Mesodermal cell (in vitro differentiated cells): ENCODE measurements at regions not wholly inside any gene's neighbourhood (a gene's known extent, or its start where the extent isn't known, plus 50 kb on each side); places are given as distances from the start of the nearest gene placed in this dataset.
"Not testable (repeated sequence)": the region's sequence is repeated elsewhere in the genome, so short reads cannot be mapped to it uniquely, and the experiment has no call there.

ENCODE experiments used
- H3K27ac ChIP-seq: 2 replicates; pipeline ENCODE4 v1.7.0; 2013; ENCODE audit warnings: mild to moderate bottlenecking, low read depth, low read length, moderate library complexity; ENCODE audit not compliant: severe bottlenecking
- H3K36me3 ChIP-seq: 2 replicates; pipeline ENCODE4 v1.7.1; 2013; ENCODE audit warnings: mild to moderate bottlenecking, low read length, moderate library complexity; ENCODE audit not compliant: control insufficient read depth, insufficient read depth
- H3K4me1 ChIP-seq: one replicate; pipeline ENCODE4 v1.7.1; 2013; ENCODE audit warnings: mild to moderate bottlenecking, low read length; ENCODE audit not compliant: insufficient read depth, control insufficient read depth, poor library complexity, severe bottlenecking
- H3K4me3 ChIP-seq: 2 replicates; pipeline ENCODE4 v1.7.0; 2013; ENCODE audit warnings: low read length, control low read depth, mild to moderate bottlenecking; ENCODE audit not compliant: insufficient read depth, poor library complexity, severe bottlenecking; ENCODE audit errors: extremely low read depth
- H3K9me3 ChIP-seq: 2 replicates; pipeline ENCODE4 v1.7.1; 2013; ENCODE audit warnings: mild to moderate bottlenecking, low read length, moderate library complexity; ENCODE audit not compliant: control insufficient read depth
- WGBS, 2 experiments: methylation state at CpG; one replicate each; pipeline ENCODE4 v1.1.5; 2013; ENCODE audit warnings: missing lambda C conversion rate in 2 of 2; ENCODE audit not compliant: insufficient coverage in 2 of 2; 5-methylcytosine and 5-hydroxymethylcytosine counted together

DNA sequence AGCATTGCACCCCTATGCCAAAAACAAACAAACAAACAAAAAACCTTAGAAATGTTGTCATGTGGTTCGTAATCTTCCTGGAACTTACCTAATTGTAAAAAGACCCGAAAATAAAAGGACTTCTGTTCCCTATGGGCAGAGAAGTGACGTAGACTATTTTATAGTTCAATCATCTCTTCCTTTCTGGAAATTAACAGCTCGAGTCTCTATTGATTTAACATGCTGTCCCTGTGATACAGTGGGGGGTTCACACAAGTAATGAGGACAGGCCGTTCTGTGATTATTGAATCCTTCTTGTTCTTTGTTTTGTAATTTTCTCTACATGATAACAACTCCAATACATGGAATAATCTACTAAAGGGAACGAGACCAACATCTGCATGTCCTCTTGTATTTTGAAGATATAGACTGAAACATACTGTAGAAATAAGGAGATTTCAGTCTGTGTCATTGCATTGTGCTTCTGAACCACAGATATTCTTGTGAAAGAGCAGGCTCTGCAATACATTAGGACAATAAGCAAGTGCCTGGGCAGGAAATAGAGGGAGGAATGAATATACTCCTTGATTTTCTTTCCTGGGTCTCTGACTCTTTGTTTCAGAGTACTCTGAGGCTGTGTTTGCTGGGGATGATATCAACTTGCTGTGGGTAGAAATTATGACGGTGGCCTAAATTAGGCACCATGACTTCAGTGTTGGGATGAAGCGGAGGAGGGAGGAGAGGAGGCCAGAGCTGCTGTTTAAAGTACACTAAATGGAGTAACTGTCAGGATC, 65.7 kb upstream of the PPM1B start:
- Histone ChIP-seq H3K4me1 (peaks cover 6% of the 10 kb centered on the region), H3K4me3 (no peak overlapping the region), H3K27ac (no peak overlapping the region), H3K36me3 (no peaks in the 10 kb centered on the region), H3K9me3 (no peaks in the 10 kb centered on the region)
- WGBS, 2 experiments, result 80 to 100% methylated on average over 2 to 3 of the region's 8 CpGs

DNA sequence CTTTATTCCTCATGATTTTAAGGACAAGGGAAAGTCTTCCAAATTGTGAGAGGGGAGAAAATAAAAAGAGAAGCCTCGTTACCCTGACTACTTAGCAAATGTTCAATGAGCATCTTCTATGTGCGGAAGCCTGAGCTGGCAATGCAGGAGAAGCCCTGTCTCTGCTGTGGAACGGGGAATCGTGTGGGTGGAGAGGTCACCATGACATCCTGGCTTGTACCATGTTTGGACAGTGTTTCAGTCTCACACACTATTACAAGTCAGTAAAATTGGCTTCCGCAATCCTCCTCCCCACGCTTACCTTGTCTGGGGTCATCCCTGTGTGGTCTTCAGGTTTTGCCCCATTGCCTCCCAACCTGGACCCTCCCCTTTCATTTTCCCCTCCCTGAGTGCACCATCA, 65.0 kb upstream of the PPM1B start:
- no peak overlapping the region for H3K27ac ChIP-seq
- no peaks in the 10 kb centered on the region for H3K9me3 ChIP-seq
- no peaks in the 10 kb centered on the region for H3K36me3 ChIP-seq
- WGBS, 2 experiments, result 92 to 100% methylated on average over 4 to 6 of the region's 6 CpGs
- H3K4me3 ChIP-seq, result no peak overlapping the region
- H3K4me1 ChIP-seq, result peaks cover 6% of the 10 kb centered on the region

DNA sequence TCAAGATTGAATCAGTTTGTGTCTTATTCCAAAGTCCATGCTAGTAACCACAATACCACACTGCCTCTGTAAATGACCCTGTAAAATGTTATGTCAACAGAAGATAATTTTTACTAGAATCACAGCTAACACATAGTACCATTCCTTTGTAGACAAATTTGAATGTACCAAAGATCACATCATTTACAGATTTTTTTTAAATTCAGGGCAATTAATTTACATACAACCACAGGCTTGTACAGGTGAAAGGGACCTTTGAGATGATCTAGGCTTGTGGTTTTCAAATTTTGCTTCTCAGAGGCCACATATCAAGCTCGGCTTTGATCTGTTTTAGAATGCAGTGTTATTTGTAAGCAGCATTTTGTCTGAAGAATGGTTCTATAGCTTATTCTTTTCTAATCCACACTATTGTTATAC, 63.8 kb upstream of the PPM1B start:
- H3K4me3 ChIP-seq, result no peak overlapping the region
- no peaks in the 10 kb centered on the region for H3K9me3 ChIP-seq
- H3K36me3 ChIP-seq, result no peaks in the 10 kb centered on the region
- H3K4me1 ChIP-seq, result peaks cover 6% of the 10 kb centered on the region
- H3K27ac ChIP-seq, result no peak overlapping the region
- WGBS, 2 experiments, result no CpG with 5 or more reads among the region's 1 CpG

DNA sequence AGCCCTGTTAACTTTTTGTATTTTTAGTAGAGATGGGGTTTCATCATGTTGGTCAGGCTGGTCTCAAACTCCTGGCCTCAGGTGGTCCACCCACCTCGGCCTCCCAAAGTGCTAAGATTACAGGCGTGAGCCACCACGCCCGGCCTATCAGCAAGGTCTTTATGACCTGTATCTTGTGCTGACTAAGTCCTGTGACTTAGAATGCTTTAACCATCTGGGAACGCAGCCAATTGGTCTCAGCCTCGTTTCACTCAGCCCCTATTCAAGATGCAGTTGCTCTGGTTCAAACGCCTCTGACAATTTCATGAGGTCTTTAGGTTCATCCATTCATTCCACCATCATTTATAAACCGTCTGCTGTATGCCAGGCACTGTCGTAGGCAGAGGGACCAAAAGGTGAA, 62.2 kb upstream of the PPM1B start:
- H3K4me3 ChIP-seq, H3K4me1 ChIP-seq, H3K36me3 ChIP-seq, H3K27ac ChIP-seq, H3K9me3 ChIP-seq: not testable (repeated sequence)
- WGBS, 2 experiments, result 86 to 98% methylated on average over 8 of the region's 9 CpGs

DNA sequence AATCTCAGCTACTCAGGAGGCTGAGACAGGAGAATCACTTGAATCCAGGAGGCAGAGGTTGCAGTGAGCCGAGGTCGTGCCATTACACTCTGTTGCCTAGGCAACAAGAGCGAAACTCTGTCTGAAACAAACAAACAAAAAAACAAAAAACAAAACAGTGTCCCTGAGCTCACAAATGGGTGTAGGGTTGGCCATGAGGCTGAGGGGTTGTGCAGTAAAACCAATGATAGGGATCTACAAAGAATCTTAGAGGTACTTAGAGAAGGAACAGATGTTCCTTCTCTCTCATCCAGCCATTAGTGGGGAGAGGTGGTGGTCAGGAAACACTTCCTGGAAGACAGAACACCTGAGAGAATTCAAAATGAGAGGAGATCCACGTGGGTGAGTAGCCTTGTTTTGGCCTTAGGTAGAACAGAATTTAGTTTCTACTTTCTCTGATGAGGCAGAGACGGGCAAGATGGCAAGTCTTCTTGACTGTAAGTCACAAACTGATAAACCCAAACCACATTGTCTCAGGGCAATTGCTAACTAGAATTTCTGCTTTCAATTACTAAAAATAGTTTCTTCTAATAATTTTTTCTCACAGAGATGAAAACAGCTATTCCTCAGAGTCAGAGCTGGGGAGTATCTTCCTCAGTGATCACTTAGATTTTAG, 61.5 kb upstream of the PPM1B start:
- no peaks in the 10 kb centered on the region for H3K9me3 ChIP-seq
- WGBS, 2 experiments, result 80 to 91% methylated on average over 2 to 5 of the region's 5 CpGs

DNA sequence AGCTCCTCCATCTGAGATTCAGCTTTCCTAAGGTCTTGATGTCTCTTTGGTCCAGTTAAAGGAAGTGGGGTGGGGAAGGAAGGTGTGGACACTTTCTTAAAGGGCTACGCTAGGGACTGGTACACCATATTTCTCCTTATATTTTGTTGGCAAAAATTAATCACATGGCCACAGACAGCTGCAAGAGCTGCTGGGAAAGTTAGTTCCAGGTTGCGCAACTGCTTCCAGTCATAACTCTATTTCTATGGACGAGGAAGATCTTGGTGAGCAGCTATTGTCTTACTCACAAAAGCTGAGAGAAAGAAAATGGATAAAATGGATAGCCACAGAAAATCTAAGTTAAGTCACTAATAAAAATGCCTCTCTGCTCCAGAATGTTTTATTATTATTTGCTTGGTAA, 60.7 kb upstream of the PPM1B start:
- Histone ChIP-seq H3K4me3 (no peak overlapping the region), H3K4me1 (no peaks in the 10 kb centered on the region)
- WGBS, 2 experiments, result 100% methylated on average over 1 of the region's 3 CpGs; no CpG with 5 or more reads in 1 of the 2 experiments

More for the DNA sequence above, 61.5 kb upstream of the PPM1B start:
- no peaks in the 10 kb centered on the region for H3K36me3 ChIP-seq
- no peak overlapping the region for H3K4me3 ChIP-seq
- H3K4me1 ChIP-seq, result no peaks in the 10 kb centered on the region
- H3K27ac ChIP-seq, result no peak overlapping the region

DNA sequence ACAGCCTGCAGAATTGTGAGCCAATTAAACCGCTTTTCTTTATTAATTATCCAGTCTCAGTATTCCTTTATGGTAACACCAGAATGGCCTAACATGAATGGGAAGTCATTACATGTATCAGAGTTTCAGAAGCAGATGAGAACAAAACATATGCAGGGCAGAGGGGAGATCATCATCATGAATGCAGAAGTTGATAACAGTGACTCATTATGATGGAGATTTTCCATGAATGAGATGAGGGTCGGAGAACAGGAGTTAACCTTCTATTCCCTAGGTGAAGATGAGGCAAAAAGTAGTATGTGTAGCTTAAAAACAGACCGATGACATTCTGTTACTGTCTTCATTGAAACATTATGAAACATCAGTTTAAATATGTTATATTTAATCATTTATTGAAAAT, 59.5 kb upstream of the PPM1B start:
- no peaks in the 10 kb centered on the region for H3K36me3 ChIP-seq
- no peaks in the 10 kb centered on the region for H3K4me1 ChIP-seq
- no peak overlapping the region for H3K4me3 ChIP-seq
- no peaks in the 10 kb centered on the region for H3K9me3 ChIP-seq
- 94 to 100% methylated on average over 1 to 2 of the region's 3 CpGs for WGBS, 2 experiments
- no peak overlapping the region for H3K27ac ChIP-seq

More for the DNA sequence above, 60.7 kb upstream of the PPM1B start:
- Histone ChIP-seq H3K9me3 (no peaks in the 10 kb centered on the region), H3K36me3 (no peaks in the 10 kb centered on the region), H3K27ac (no peak overlapping the region)

DNA sequence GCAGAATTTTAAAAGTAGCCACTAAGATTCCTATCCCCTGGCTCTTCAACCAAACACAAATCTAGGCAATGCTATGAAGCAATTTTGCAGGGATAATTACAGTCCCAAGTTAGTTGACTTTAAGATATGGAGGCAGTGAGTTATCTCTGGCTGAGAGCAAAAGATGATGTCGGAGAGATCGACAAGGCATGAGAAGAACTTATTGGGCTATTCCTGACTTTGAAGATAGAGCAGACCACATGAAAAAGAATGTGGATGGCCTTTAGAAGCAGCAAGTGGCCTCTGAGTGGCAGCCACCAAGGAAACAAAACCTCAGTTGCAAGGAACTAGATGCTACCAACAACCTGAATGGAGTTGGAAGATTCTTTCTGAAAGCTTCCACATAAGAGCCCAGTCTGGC, 58.2 kb upstream of the PPM1B start:
- H3K9me3 ChIP-seq, result no peaks in the 10 kb centered on the region
- H3K36me3 ChIP-seq, result no peaks in the 10 kb centered on the region
- 42 to 47% methylated on average over 2 of the region's 2 CpGs for WGBS, 2 experiments
- no peaks in the 10 kb centered on the region for H3K4me1 ChIP-seq
- no peak overlapping the region for H3K27ac ChIP-seq
- no peak overlapping the region for H3K4me3 ChIP-seq

DNA sequence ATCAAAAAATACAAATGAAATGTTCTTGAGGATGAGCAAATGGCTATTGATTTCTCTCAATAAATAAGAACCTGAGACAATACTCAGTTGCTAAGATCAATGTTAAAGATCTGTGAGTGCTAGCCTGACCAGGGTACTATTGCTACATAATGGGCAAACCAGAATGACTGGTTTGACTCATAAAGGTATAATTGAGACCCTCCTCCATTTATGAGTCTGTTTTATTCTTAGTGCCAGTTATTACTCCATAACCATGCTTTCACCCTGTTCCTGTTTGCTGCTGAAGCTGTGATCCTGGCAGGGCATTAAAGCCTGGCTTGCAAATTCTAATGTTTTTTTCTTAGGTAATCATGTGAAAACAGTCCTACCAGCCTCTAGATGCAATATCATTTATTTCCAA, 56.6 kb upstream of the PPM1B start:
- H3K4me3 ChIP-seq, result no peak overlapping the region
- no peaks in the 10 kb centered on the region for H3K4me1 ChIP-seq
- H3K36me3 ChIP-seq, result no peaks in the 10 kb centered on the region
- H3K9me3 ChIP-seq, result no peaks in the 10 kb centered on the region
- no peak overlapping the region for H3K27ac ChIP-seq

DNA sequence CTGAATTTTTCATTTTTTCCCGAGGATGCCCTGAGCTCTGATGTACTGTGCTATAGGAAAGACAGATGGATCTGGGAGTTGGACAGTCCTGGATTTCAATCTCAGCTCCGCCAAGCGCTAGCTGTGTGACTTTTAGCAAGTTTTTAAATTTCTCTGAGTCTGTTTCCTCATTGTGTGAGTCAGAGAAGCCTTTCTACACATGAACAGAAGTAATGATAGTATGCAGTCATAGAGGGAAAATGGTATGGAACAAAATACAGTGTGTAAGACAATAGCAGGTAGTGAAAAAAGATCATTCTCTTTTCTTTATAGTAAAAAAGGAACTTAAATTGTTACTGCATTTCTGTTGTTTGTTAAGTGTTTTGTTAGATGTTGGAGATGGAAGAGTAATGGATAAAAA, 52.4 kb upstream of the PPM1B start:
- Histone ChIP-seq H3K27ac (no peak overlapping the region), H3K4me3 (no peak overlapping the region), H3K4me1 (no peaks in the 10 kb centered on the region), H3K36me3 (no peaks in the 10 kb centered on the region), H3K9me3 (no peaks in the 10 kb centered on the region)
- 83 to 100% methylated on average over 1 to 3 of the region's 3 CpGs for WGBS, 2 experiments

DNA sequence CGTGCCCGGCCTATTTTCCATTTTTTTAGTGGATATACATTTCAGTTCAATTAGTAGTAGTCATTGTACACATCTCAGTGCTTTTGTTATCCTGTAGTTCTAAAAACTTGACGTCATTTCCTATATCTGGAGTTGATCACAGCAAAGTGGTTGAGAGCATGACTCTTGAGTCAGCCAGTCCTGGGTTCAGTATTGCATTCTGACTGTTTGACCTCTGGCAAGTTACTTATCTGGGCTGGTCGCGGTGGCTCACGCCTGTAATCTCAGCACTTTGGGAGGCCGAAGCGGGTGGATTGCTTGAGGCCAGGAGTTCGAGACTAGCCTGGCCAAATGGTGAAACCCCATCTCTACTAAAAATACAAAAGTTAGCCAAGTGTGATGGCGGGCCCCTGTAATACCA, 50.4 kb upstream of the PPM1B start:
- WGBS, 2 experiments, result 92 to 100% methylated on average over 6 to 8 of the region's 10 CpGs
- no peak overlapping the region for H3K4me3 ChIP-seq

More for the DNA sequence above, 50.4 kb upstream of the PPM1B start:
- Histone ChIP-seq H3K4me1 (no peaks in the 10 kb centered on the region), H3K36me3 (no peaks in the 10 kb centered on the region), H3K9me3 (no peaks in the 10 kb centered on the region), H3K27ac (no peak overlapping the region)
